ENCODE measurements at regions not wholly inside any gene's neighbourhood (a gene's known extent, or its start where the extent isn't known, plus 50 kb on each side); places are given as distances from the start of the nearest gene placed in this dataset.

DNA sequence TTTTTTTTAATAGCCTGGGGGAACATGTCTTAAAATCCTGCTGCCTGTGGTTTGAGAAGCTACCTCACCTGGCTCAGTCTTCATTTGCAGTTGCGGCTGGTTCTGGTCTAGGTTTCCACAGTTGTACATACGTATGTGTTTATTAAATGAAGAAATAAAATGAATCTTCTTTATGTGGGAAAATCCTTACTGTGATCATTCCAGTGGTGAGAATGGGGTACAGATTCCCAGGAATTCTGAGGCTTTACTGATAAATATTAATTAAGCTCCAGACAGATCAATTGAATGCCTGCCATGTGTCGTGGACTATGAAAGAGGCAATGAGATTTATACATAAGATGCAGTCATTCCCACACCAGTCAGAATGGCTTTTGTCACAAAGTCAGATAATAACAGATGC lies 356.1 kb upstream of the GRM7 start:
- TF ChIP-seq GATA3 (IDR thresholded peaks at IDR 0.05; ENCODE audit: low read depth, low read length): no peak
- TF ChIP-seq GATA2 (IDR thresholded peaks at IDR 0.05; ENCODE audit: low read depth, low read length): no peak
